Lung (tissue), 11 donors: ENCODE measurements at regions not wholly inside any gene's neighbourhood (a gene's known extent, or its start where the extent isn't known, plus 50 kb on each side); places are given as distances from the start of the nearest gene placed in this dataset.

Experiments used
- ATAC-seq: fragments of 200-7000 bp; cut with Tn5 transposase; one replicate; pipeline ENCODE4 v1.9.1; 2020; ENCODE audit warnings: moderate number of reproducible peaks; ENCODE audit not compliant: insufficient read depth, low FRiP score
- DNase-seq, 3 donors: peaks; one replicate each; pipeline ENCODE4 v3.0.0-alpha.2; 2013 to 2017
- H3K27ac ChIP-seq, 2 donors: one replicate each; pipeline ENCODE4 v1.5.1; 2013; ENCODE audit warnings: mild to moderate bottlenecking in 2 of 2, moderate library complexity in 2 of 2, control low read depth in 1 of 2, inconsistent platforms in 1 of 2, low read depth in 1 of 2, low read length in 1 of 2
- H3K27me3 ChIP-seq, 3 donors: one replicate each; pipeline ENCODE4 v1.5.1; 2013; ENCODE audit warnings: low read length in 2 of 3; ENCODE audit not compliant: control insufficient read depth in 3 of 3, insufficient read depth in 3 of 3
- H3K36me3 ChIP-seq, 4 donors: one replicate each; pipeline ENCODE4 v1.5.1; 2013; ENCODE audit warnings: low read length in 4 of 4, mild to moderate bottlenecking in 1 of 4, moderate library complexity in 1 of 4; ENCODE audit not compliant: control insufficient read depth in 4 of 4, insufficient read depth in 4 of 4
- H3K4me1 ChIP-seq, 5 donors: one replicate each; pipeline ENCODE4 v1.5.1; 2013; ENCODE audit warnings: low read length in 5 of 5, mild to moderate bottlenecking in 2 of 5, moderate library complexity in 1 of 5; ENCODE audit not compliant: control insufficient read depth in 5 of 5, insufficient read depth in 5 of 5
- H3K4me3 ChIP-seq: one replicate; pipeline ENCODE4 v1.5.1; 2013; ENCODE audit warnings: mild to moderate bottlenecking, control low read depth, moderate library complexity
- H3K9ac ChIP-seq, 2 donors: one replicate each; pipeline ENCODE4 v1.5.1; 2013; ENCODE audit warnings: low read length in 2 of 2, control low read depth in 1 of 2; ENCODE audit not compliant: insufficient read depth in 1 of 2
- H3K9me3 ChIP-seq, 4 donors: one replicate each; pipeline ENCODE4 v1.5.1; 2013; ENCODE audit warnings: low read length in 3 of 4, mild to moderate bottlenecking in 1 of 4, moderate library complexity in 1 of 4; ENCODE audit not compliant: control insufficient read depth in 4 of 4, insufficient read depth in 3 of 4
- CTCF ChIP-seq: IDR thresholded peaks from 2 replicates; pipeline ENCODE4 v1.5.1; 2012; ENCODE audit warnings: mild to moderate bottlenecking; ENCODE audit errors: control extremely low read depth, extremely low read depth
- WGBS, 2 donors: extraction: QIAGEN DNeasy Blood & Tissue Kit; methylation state at CpG; one replicate each; pipeline ENCODE4 v1.1.7; 2013; 5-methylcytosine and 5-hydroxymethylcytosine counted together
- donor health status: control.
- donor health status: control.
- donor health status: Bipolar disorder and iron deficiency.
- donor health status: healthy.
- donor health status: DM: yes; HTN: yes; CAD: no.

- 85 to 88% methylated on average over 6 of the region's 6 CpGs for WGBS, 2 donors
- Histone ChIP-seq H3K36me3 (no peaks in the 10 kb centered on the region), H3K27me3 (no peaks in the 10 kb centered on the region), H3K4me1 (peaks cover 0 to 6% (median 0%) of the 10 kb centered on the region in 5 donors), H3K4me3 (no peak overlapping the region), H3K9me3 (peaks cover 0 to 2% (median 0%) of the 10 kb centered on the region in 4 donors), H3K27ac (no peak overlapping the region), H3K9ac (no peak overlapping the region)
- no peak for TF ChIP-seq CTCF
- DNase-seq, result no peak
- ATAC-seq, result no peak
Observed at GRCh38 chr14:80304125-80304766, 92.9 kb upstream of the DIO2 start.

- Histone ChIP-seq H3K9ac (no peak overlapping the region), H3K36me3 (no peaks in the 10 kb centered on the region), H3K27me3 (no peaks in the 10 kb centered on the region), H3K27ac (no peak overlapping the region), H3K4me1 (peaks cover 0 to 2% (median 0%) of the 10 kb centered on the region in 5 donors), H3K9me3 (no peaks in the 10 kb centered on the region), H3K4me3 (no peak overlapping the region)
- ATAC-seq (no peak), DNase-seq (no peak)
- WGBS, 2 donors, result 43 to 56% methylated on average over 2 of the region's 2 CpGs
- no peak for TF ChIP-seq CTCF
Observed at GRCh38 chr14:80300351-80300750, 89.0 kb upstream of the DIO2 start.

- ATAC-seq (no peak), DNase-seq (no peak)
- Histone ChIP-seq H3K9ac (no peak overlapping the region), H3K4me1 (peaks cover 0 to 2% (median 0%) of the 10 kb centered on the region in 5 donors), H3K9me3 (no peaks in the 10 kb centered on the region), H3K36me3 (no peaks in the 10 kb centered on the region), H3K4me3 (no peak overlapping the region), H3K27me3 (no peaks in the 10 kb centered on the region), H3K27ac (no peak overlapping the region)
- TF ChIP-seq CTCF, result no peak
- 84 to 93% methylated on average over 8 of the region's 8 CpGs for WGBS, 2 donors
Observed at GRCh38 chr14:80298491-80299017, 87.2 kb upstream of the DIO2 start.
